Liver (tissue), 3 donors: ENCODE measurements at regions not wholly inside any gene's neighbourhood (a gene's known extent, or its start where the extent isn't known, plus 50 kb on each side); places are given as distances from the start of the nearest gene placed in this dataset.

Source experiments
- CTCF ChIP-seq: fragments of 150-350 bp; IDR thresholded peaks from 2 replicates; pipeline ENCODE4 v1.5.1; 2017; ENCODE audit warnings: improper control_type of control experiment, low read depth, low read length; ENCODE audit not compliant: missing input control
- EGR1 ChIP-seq, 2 donors: IDR thresholded peaks; 2 replicates each; pipeline ENCODE4 v1.6.1; 2016 to 2018; ENCODE audit warnings: antibody characterized with exemption in 2 of 2, low read depth in 2 of 2
- JUND ChIP-seq, 2 donors: IDR thresholded peaks; 2 replicates each; pipeline ENCODE4 v1.6.1; 2016; ENCODE audit warnings: antibody characterized with exemption in 2 of 2
- REST ChIP-seq: IDR thresholded peaks from 2 replicates; pipeline ENCODE4 v1.6.1; 2016; ENCODE audit warnings: antibody characterized with exemption, mild to moderate bottlenecking
- donor health status: healthy.
- donor health status: healthy.

GRCh38 chr5:44022622-44023021 lies 366.6 kb downstream of the FGF10 start:
- TF ChIP-seq CTCF (no peak), JUND (IDR thresholded peaks at IDR 0.05) (no peak), EGR1 (IDR thresholded peaks at IDR 0.05; ENCODE audit: low read depth in 2 of 2) (no peak), REST (no peak)
